ENCODE measurements at regions not wholly inside any gene's neighbourhood (a gene's known extent, or its start where the extent isn't known, plus 50 kb on each side); places are given as distances from the start of the nearest gene placed in this dataset.

DNA sequence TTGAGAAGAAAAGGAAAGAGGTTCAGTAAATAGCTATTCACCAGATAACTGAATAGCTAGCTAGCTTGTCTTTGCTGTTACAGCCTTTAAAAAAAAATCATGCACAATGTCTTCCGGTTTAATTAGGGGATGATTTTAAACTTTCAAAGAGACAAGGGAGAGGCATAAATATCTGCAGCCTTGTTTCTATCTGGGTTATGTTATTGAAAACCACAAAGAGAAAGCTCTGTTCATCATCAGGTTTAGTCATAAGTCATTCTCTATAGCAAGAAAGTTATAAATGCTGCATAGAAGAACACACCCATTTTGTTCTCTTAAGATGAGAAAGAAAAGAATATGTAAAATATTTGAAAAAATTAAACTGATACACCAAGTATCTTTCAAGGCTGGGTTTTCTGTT lies 1046.9 kb downstream of the AACS start:
- TF ChIP-seq, protein P1, sequence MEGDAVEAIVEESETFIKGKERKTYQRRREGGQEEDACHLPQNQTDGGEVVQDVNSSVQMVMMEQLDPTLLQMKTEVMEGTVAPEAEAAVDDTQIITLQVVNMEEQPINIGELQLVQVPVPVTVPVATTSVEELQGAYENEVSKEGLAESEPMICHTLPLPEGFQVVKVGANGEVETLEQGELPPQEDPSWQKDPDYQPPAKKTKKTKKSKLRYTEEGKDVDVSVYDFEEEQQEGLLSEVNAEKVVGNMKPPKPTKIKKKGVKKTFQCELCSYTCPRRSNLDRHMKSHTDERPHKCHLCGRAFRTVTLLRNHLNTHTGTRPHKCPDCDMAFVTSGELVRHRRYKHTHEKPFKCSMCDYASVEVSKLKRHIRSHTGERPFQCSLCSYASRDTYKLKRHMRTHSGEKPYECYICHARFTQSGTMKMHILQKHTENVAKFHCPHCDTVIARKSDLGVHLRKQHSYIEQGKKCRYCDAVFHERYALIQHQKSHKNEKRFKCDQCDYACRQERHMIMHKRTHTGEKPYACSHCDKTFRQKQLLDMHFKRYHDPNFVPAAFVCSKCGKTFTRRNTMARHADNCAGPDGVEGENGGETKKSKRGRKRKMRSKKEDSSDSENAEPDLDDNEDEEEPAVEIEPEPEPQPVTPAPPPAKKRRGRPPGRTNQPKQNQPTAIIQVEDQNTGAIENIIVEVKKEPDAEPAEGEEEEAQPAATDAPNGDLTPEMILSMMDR (conservative IDR thresholded peaks at IDR 0.05; ENCODE audit: low read depth in 2 of 2): no peak
- no peak for TF ChIP-seq POLR2AphosphoS5 (IDR thresholded peaks at IDR 0.05; ENCODE audit: low read depth)
- TF ChIP-seq, protein P2, sequence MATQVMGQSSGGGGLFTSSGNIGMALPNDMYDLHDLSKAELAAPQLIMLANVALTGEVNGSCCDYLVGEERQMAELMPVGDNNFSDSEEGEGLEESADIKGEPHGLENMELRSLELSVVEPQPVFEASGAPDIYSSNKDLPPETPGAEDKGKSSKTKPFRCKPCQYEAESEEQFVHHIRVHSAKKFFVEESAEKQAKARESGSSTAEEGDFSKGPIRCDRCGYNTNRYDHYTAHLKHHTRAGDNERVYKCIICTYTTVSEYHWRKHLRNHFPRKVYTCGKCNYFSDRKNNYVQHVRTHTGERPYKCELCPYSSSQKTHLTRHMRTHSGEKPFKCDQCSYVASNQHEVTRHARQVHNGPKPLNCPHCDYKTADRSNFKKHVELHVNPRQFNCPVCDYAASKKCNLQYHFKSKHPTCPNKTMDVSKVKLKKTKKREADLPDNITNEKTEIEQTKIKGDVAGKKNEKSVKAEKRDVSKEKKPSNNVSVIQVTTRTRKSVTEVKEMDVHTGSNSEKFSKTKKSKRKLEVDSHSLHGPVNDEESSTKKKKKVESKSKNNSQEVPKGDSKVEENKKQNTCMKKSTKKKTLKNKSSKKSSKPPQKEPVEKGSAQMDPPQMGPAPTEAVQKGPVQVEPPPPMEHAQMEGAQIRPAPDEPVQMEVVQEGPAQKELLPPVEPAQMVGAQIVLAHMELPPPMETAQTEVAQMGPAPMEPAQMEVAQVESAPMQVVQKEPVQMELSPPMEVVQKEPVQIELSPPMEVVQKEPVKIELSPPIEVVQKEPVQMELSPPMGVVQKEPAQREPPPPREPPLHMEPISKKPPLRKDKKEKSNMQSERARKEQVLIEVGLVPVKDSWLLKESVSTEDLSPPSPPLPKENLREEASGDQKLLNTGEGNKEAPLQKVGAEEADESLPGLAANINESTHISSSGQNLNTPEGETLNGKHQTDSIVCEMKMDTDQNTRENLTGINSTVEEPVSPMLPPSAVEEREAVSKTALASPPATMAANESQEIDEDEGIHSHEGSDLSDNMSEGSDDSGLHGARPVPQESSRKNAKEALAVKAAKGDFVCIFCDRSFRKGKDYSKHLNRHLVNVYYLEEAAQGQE (IDR thresholded peaks at IDR 0.05; ENCODE audit: unreplicated experiment): no peak
- no peak for TF ChIP-seq STAT1 (IDR thresholded peaks at IDR 0.05; ENCODE audit: unreplicated experiment)
- TF ChIP-seq EZH2 (IDR thresholded peaks at IDR 0.05; ENCODE audit: low read depth, unreplicated experiment): no peak
